Neural progenitor cell (in vitro differentiated cells): ENCODE measurements at regions not wholly inside any gene's neighbourhood (a gene's known extent, or its start where the extent isn't known, plus 50 kb on each side); places are given as distances from the start of the nearest gene placed in this dataset.

ENCODE experiments used
- CTCF ChIP-seq: fragments of 200-600 bp; sonication (generic); IDR thresholded peaks from 2 replicates; pipeline ENCODE4 v1.5.1; 2017; ENCODE audit warnings: antibody characterized with exemption, mild to moderate bottlenecking
- EZH2 ChIP-seq: fragments of 200-600 bp; sonication (generic); IDR thresholded peaks from 2 replicates; pipeline ENCODE4 v1.6.1; 2017; ENCODE audit warnings: antibody characterized with exemption, mild to moderate bottlenecking, moderate library complexity
- EZH2phosphoT487 ChIP-seq: fragments of 200-600 bp; sonication (generic); IDR thresholded peaks from 2 replicates; pipeline ENCODE4 v1.6.1; 2017; ENCODE audit warnings: antibody characterized with exemption

GRCh38 chr10:109359316-109359715 is 564.0 kb downstream of the XPNPEP1 start:
- TF ChIP-seq CTCF (no peak), EZH2phosphoT487 (no peak), EZH2 (no peak)
